Caco-2 (cell line): ENCODE measurements at regions not wholly inside any gene's neighbourhood (a gene's known extent, or its start where the extent isn't known, plus 50 kb on each side); places are given as distances from the start of the nearest gene placed in this dataset.

Experiments used
- BruUV-seq: library from RNA; stranded (reverse); fragments of 400-500 nt; replicated peaks from 2 replicates; lab custom pipeline; 2021; lab: Mats Ljungman, UMichigan
- CTCF ChIA-PET: fragments of 300-600 bp; sonication (Branson Sonifier 250); formaldehyde crosslinking; loops from one replicate; lab custom pipeline; 2022; ENCODE audit warnings: antibody characterized with exemption; lab: Charles Lee
- POLR2A ChIA-PET: fragments of 300-600 bp; sonication (Branson Sonifier 250); formaldehyde crosslinking; loops from one replicate; lab custom pipeline; 2022; ENCODE audit warnings: antibody characterized with exemption; lab: Charles Lee
- DNase-seq, 2 experiments: peaks; one replicate each; pipeline versions ENCODE4 v3.0.0 to v3.0.0-alpha.2; 2020 to 2022
- H3K27me3 ChIP-seq: replicated peaks from 2 replicates; pipeline ENCODE4 v1.6.0; 2011; ENCODE audit warnings: low read length; ENCODE audit not compliant: control insufficient read depth, insufficient read depth
- H3K36me3 ChIP-seq: 2 replicates; pipeline ENCODE4 v1.5.1; 2011; ENCODE audit warnings: low read length; ENCODE audit not compliant: control insufficient read depth, insufficient read depth
- H3K4me1 ChIP-seq: fragments of 250-450 bp; sonication (Bioruptor Pico); 2 replicates; pipeline ENCODE4 v1.5.1; 2020; ENCODE audit warnings: mild to moderate bottlenecking
- H3K4me3 ChIP-seq: 2 replicates; pipeline ENCODE4 v1.5.1; 2011; ENCODE audit warnings: low read depth, mild to moderate bottlenecking, control low read depth, low read length
- H3K9me3 ChIP-seq: fragments of 250-450 bp; sonication (Bioruptor Pico); 2 replicates; pipeline ENCODE4 v1.5.1; 2020; ENCODE audit warnings: mild to moderate bottlenecking, moderate library complexity
- H3K27ac Mint-ChIP-seq: one replicate; pipeline ENCODE4 v1.8.0; 2022; ENCODE audit warnings: mixed read lengths; ENCODE audit not compliant: unreplicated experiment
- H3K27me3 Mint-ChIP-seq: one replicate; pipeline ENCODE4 v1.8.0; 2022; ENCODE audit warnings: mixed read lengths; ENCODE audit not compliant: insufficient read depth, unreplicated experiment
- H3K36me3 Mint-ChIP-seq: one replicate; pipeline ENCODE4 v1.8.0; 2022; ENCODE audit warnings: mild to moderate bottlenecking, mixed read lengths; ENCODE audit not compliant: insufficient read depth, unreplicated experiment
- H3K4me1 Mint-ChIP-seq: one replicate; pipeline ENCODE4 v1.8.0; 2022; ENCODE audit warnings: low read depth, mixed read lengths; ENCODE audit not compliant: unreplicated experiment
- H3K4me3 Mint-ChIP-seq: one replicate; pipeline ENCODE4 v1.8.0; 2022; ENCODE audit warnings: mild to moderate bottlenecking, moderate library complexity, mixed read lengths; ENCODE audit not compliant: unreplicated experiment
- H3K9me3 Mint-ChIP-seq: one replicate; pipeline ENCODE4 v1.8.0; 2022; ENCODE audit warnings: mixed read lengths; ENCODE audit not compliant: unreplicated experiment
- intact Hi-C: fragments of 100-400 bp; cut with micrococcal nuclease; formaldehyde crosslinking; loops from one replicate; pipeline ENCODE4 v1.10.0; 2022; ENCODE audit not compliant: unreplicated experiment
- TF ChIP-seq, protein P1 (sequence below), 2 experiments: fragments of 200-600 bp in 1 of 2; IDR thresholded peaks; 1 replicate in 1 of 2; 2 replicates in 1 of 2; pipeline versions ENCODE4 v1.5.1 to v1.8.0; 2011 to 2022; ENCODE audit warnings: antibody characterized with exemption in 1 of 2, control low read depth in 1 of 2, inconsistent platforms in 1 of 2, low read depth in 1 of 2, low read length in 1 of 2, mild to moderate bottlenecking in 1 of 2, moderate library complexity in 1 of 2; ENCODE audit not compliant: insufficient read depth in 1 of 2, severe bottlenecking in 1 of 2, unreplicated experiment in 1 of 2

DNA sequence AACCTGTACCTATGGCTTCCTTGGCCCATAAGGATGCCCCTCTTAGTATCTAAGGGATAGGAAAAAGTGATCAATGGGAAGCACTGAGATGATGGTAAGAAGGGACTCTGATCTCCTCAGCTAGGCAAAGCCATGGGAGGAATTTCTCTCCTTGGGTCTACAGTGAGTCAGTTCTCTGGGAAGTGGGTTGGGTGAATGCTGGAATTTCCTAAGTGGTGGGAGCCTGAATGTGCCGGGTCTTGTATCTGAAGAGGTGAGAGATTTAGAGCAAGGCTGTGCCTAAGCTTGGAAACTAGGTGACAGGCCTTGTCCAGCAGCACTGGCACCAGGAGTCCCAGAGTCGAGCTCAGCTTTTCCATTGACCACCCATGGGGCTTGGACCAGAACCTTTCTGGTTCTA is 96.3 kb upstream of the SLC2A1 start:
- Histone ChIP-seq H3K4me3 (no peak overlapping the region), H3K36me3 (no peaks in the 10 kb centered on the region), H3K27me3 (no peaks in the 10 kb centered on the region), H3K9me3 (no peaks in the 10 kb centered on the region), H3K4me1 (peaks cover 61% of the 10 kb centered on the region)
- POLR2A ChIA-PET: interaction anchor here (0.6 kb wide), 1 partner anchor 48 kb away, joined by 3 read pairs; no protein-coding TSS in a partner anchor
- DNase-seq: no peak
- intact Hi-C loops: no loop called here
- TF ChIP-seq, protein P1, sequence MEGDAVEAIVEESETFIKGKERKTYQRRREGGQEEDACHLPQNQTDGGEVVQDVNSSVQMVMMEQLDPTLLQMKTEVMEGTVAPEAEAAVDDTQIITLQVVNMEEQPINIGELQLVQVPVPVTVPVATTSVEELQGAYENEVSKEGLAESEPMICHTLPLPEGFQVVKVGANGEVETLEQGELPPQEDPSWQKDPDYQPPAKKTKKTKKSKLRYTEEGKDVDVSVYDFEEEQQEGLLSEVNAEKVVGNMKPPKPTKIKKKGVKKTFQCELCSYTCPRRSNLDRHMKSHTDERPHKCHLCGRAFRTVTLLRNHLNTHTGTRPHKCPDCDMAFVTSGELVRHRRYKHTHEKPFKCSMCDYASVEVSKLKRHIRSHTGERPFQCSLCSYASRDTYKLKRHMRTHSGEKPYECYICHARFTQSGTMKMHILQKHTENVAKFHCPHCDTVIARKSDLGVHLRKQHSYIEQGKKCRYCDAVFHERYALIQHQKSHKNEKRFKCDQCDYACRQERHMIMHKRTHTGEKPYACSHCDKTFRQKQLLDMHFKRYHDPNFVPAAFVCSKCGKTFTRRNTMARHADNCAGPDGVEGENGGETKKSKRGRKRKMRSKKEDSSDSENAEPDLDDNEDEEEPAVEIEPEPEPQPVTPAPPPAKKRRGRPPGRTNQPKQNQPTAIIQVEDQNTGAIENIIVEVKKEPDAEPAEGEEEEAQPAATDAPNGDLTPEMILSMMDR (IDR thresholded peaks at IDR 0.05; ENCODE audit: insufficient read depth in 1 of 2, low read depth in 1 of 2, low read length in 1 of 2, severe bottlenecking in 1 of 2, unreplicated experiment in 1 of 2): no peak
- Mint-ChIP-seq H3K27ac (peak overlapping the region; percentile 81), H3K9me3 (no peaks in the 10 kb centered on the region), H3K4me3 (no peak overlapping the region), H3K27me3 (no peaks in the 10 kb centered on the region), H3K4me1 (peaks cover 50% of the 10 kb centered on the region), H3K36me3 (no peaks in the 10 kb centered on the region)
- no TSS peak for BruUV-seq
- CTCF ChIA-PET: no interaction called here

DNA sequence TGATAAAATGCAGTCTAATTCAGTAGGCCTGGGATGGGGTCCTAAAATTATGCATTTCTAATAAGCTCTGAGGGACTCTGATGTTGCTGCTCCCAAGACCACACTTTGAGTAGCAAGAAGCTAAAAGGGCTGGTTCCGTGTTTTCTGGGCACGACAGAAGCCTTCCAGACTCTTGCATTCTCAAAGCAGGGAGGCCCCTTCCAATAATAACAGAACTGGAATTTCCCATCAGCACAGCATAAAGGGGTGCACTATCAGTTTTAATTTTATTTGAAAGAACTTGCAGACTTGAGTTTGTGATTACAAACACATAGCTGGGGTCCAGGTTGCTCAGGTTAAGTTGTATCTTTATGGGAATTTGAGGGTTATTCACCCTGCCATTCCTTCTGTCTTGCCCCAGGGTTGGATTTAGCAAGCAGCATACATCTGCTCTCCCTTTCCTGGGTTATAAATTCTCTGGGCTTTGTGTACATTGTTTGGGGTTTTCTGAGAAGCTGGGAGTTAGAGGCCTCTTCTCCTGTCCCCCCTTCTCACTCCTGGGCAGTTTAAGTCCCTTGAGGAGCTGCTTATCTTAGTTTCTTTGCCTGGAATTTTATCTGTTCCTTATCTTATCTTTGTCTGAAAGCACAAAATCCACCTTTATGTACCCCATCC is 94.2 kb upstream of the SLC2A1 start:
- TF ChIP-seq, protein P1 (IDR thresholded peaks at IDR 0.05; ENCODE audit: insufficient read depth in 1 of 2, low read depth in 1 of 2, low read length in 1 of 2, severe bottlenecking in 1 of 2, unreplicated experiment in 1 of 2): no peak
- Mint-ChIP-seq H3K27me3 (no peaks in the 10 kb centered on the region), H3K27ac (peak overlapping the region; percentile 82), H3K4me3 (peak overlapping the region; percentile 49), H3K4me1 (peaks cover 62% of the 10 kb centered on the region), H3K9me3 (no peaks in the 10 kb centered on the region), H3K36me3 (no peaks in the 10 kb centered on the region)
- H3K27me3 ChIP-seq: no peaks in the 10 kb centered on the region
- CTCF ChIA-PET: interaction anchor here (0.6 to 1.2 kb wide), 5 partner anchors 8 to 207 kb away, joined by 3 to 7 read pairs (median 3); partner anchors contain the start of gene ZNF691
- POLR2A ChIA-PET: interaction anchor here (0.9 to 1.4 kb wide), 2 partner anchors 45 to 81 kb away, joined by 9 to 19 read pairs; no protein-coding TSS in a partner anchor
- no peaks in the 10 kb centered on the region for H3K36me3 ChIP-seq
- no peak overlapping the region for H3K4me3 ChIP-seq
- DNase-seq: peak; percentile 82 to 89
- peaks cover 76% of the 10 kb centered on the region for H3K4me1 ChIP-seq
- intact Hi-C loops: loop anchor here (1.0 to 2.0 kb wide), 8 partner anchors 14 to 94 kb away; partner anchors contain the start of gene SLC2A1
- no TSS peak for BruUV-seq
- no peaks in the 10 kb centered on the region for H3K9me3 ChIP-seq

DNA sequence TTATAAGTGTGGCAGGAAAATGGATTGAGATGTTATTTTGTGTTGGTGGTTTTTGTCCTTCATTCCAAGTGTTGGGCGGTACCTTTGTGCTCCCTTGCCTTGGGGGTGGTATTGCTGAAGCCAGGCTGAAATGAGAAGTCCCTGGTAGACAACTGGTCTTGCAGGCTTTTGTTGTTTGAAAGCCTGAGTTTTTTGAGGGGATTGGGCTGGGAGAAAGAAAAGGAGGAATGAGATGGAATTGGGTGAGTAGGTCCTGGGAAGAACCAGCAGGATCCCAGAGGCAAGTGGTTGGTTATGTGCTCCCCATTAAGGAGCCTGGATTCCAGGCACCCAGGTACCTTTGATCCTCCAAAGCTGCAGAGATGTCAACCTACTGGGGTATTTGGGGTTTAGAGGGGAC is 93.7 kb upstream of the SLC2A1 start:
- H3K36me3 Mint-ChIP-seq: no peaks in the 10 kb centered on the region
- H3K4me3 Mint-ChIP-seq: peak overlapping the region; percentile 36
- no TSS peak for BruUV-seq
- ChIA-PET POLR2A (interaction anchor here (1.4 kb wide), 1 partner anchor 44 kb away, joined by 19 read pairs; no protein-coding TSS in a partner anchor), CTCF (interaction anchor here (1.0 to 1.2 kb wide), 2 partner anchors 8 to 21 kb away, joined by 3 to 7 read pairs; no protein-coding TSS in a partner anchor)
- H3K4me3 ChIP-seq: no peak overlapping the region
- H3K4me1 ChIP-seq: peaks cover 79% of the 10 kb centered on the region
- no peaks in the 10 kb centered on the region for H3K27me3 ChIP-seq
- H3K9me3 ChIP-seq: no peaks in the 10 kb centered on the region
- H3K4me1 Mint-ChIP-seq: peaks cover 56% of the 10 kb centered on the region
- intact Hi-C loops: loop anchor here (2.0 kb wide), 1 partner anchor 94 kb away; the partner anchor contains the start of gene SLC2A1
- H3K9me3 Mint-ChIP-seq: no peaks in the 10 kb centered on the region
- H3K36me3 ChIP-seq: no peaks in the 10 kb centered on the region
- TF ChIP-seq, protein P1 (IDR thresholded peaks at IDR 0.05; ENCODE audit: insufficient read depth in 1 of 2, low read depth in 1 of 2, low read length in 1 of 2, severe bottlenecking in 1 of 2, unreplicated experiment in 1 of 2): no peak
- no peak for DNase-seq
- H3K27ac Mint-ChIP-seq: peak overlapping the region; percentile 82
- H3K27me3 Mint-ChIP-seq: no peaks in the 10 kb centered on the region
